ENCODE measurements at regions not wholly inside any gene's neighbourhood (a gene's known extent, or its start where the extent isn't known, plus 50 kb on each side); places are given as distances from the start of the nearest gene placed in this dataset.
"Not testable (repeated sequence)": the region's sequence is repeated elsewhere in the genome, so short reads cannot be mapped to it uniquely, and the experiment has no call there.

GRCh38 chr11:23471878-23472277 lies 611.6 kb upstream of the CCDC179 start:
- no peak for TF ChIP-seq EZH2phosphoT487 (IDR thresholded peaks at IDR 0.05; ENCODE audit: low read depth)
- TF ChIP-seq, protein P1, sequence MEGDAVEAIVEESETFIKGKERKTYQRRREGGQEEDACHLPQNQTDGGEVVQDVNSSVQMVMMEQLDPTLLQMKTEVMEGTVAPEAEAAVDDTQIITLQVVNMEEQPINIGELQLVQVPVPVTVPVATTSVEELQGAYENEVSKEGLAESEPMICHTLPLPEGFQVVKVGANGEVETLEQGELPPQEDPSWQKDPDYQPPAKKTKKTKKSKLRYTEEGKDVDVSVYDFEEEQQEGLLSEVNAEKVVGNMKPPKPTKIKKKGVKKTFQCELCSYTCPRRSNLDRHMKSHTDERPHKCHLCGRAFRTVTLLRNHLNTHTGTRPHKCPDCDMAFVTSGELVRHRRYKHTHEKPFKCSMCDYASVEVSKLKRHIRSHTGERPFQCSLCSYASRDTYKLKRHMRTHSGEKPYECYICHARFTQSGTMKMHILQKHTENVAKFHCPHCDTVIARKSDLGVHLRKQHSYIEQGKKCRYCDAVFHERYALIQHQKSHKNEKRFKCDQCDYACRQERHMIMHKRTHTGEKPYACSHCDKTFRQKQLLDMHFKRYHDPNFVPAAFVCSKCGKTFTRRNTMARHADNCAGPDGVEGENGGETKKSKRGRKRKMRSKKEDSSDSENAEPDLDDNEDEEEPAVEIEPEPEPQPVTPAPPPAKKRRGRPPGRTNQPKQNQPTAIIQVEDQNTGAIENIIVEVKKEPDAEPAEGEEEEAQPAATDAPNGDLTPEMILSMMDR (IDR thresholded peaks at IDR 0.05; ENCODE audit: low read depth, low read length) = no peak
- H3K4me3 ChIP-seq (ENCODE audit: low read length) = no peak overlapping the region
- H3K27ac ChIP-seq (ENCODE audit: low read length) = no peak overlapping the region
- no peaks in the 10 kb centered on the region for H3K36me3 ChIP-seq (replicated peaks; ENCODE audit: low read depth, low read length)
- no peaks in the 10 kb centered on the region for H4K20me1 ChIP-seq (ENCODE audit: insufficient read depth, low read length)
- H3K27me3 ChIP-seq (ENCODE audit: low read depth, low read length) = no peaks in the 10 kb centered on the region
- H3K4me2 ChIP-seq (ENCODE audit: low read length) = no peak overlapping the region
- H3K4me1 ChIP-seq (ENCODE audit: low read length) = no peaks in the 10 kb centered on the region
- no peaks in the 10 kb centered on the region for H3K9me3 ChIP-seq (ENCODE audit: insufficient read depth, low read length)
- H2AFZ ChIP-seq (ENCODE audit: low read depth, low read length) = no peak overlapping the region
- no peaks in the 10 kb centered on the region for H3K79me2 ChIP-seq (ENCODE audit: low read length)
- no peak overlapping the region for H3K9ac ChIP-seq (ENCODE audit: low read length)

DNA sequence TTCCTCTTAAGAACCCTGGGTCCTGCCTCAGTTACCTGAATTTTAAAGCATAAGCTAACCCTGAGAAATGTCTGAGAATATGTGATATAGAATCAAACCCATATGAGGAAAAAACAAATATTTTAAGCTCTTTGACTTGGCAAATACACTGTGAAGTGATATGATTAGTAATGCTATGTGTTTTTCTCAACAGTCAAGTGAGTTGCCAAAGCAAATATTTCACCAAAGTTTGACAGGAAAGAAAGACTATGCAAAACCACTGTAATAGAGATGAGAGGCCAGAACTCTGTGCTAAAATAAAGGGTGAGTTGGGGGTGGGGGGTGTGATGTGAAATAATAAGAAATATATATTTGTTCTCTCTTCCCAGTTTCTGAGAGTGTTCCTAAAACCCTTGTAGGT lies 613.5 kb upstream of the CCDC179 start:
- Histone ChIP-seq H3K4me2 (ENCODE audit: low read length) (no peak overlapping the region), H3K9ac (ENCODE audit: low read length) (no peak overlapping the region), H3K79me2 (ENCODE audit: low read length) (no peaks in the 10 kb centered on the region), H2AFZ (ENCODE audit: low read depth, low read length) (no peak overlapping the region), H3K4me1 (ENCODE audit: low read length) (no peaks in the 10 kb centered on the region), H3K36me3 (replicated peaks; ENCODE audit: low read depth, low read length) (no peaks in the 10 kb centered on the region), H4K20me1 (ENCODE audit: insufficient read depth, low read length) (no peaks in the 10 kb centered on the region), H3K4me3 (ENCODE audit: low read length) (no peak overlapping the region), H3K27ac (ENCODE audit: low read length) (no peak overlapping the region), H3K27me3 (ENCODE audit: low read depth, low read length) (no peaks in the 10 kb centered on the region), H3K9me3 (ENCODE audit: insufficient read depth, low read length) (no peaks in the 10 kb centered on the region)
- TF ChIP-seq, protein P1 (IDR thresholded peaks at IDR 0.05; ENCODE audit: low read depth, low read length) = no peak

- no peak overlapping the region for H2AFZ ChIP-seq (ENCODE audit: low read depth, low read length)
- TF ChIP-seq, protein P1 (IDR thresholded peaks at IDR 0.05; ENCODE audit: low read depth, low read length) = no peak
- TF ChIP-seq EZH2phosphoT487 (IDR thresholded peaks at IDR 0.05; ENCODE audit: low read depth) = no peak
- no peak overlapping the region for H3K27ac ChIP-seq (ENCODE audit: low read length)
- no peaks in the 10 kb centered on the region for H3K79me2 ChIP-seq (ENCODE audit: low read length)
- H3K4me2 ChIP-seq (ENCODE audit: low read length) = no peak overlapping the region
- H3K9me3 ChIP-seq (ENCODE audit: insufficient read depth, low read length) = no peaks in the 10 kb centered on the region
- H4K20me1 ChIP-seq (ENCODE audit: insufficient read depth, low read length) = no peaks in the 10 kb centered on the region
- H3K36me3 ChIP-seq (replicated peaks; ENCODE audit: low read depth, low read length) = no peaks in the 10 kb centered on the region
- no peak overlapping the region for H3K9ac ChIP-seq (ENCODE audit: low read length)
- no peaks in the 10 kb centered on the region for H3K4me1 ChIP-seq (ENCODE audit: low read length)
- no peaks in the 10 kb centered on the region for H3K27me3 ChIP-seq (ENCODE audit: low read depth, low read length)
- H3K4me3 ChIP-seq (ENCODE audit: low read length) = no peak overlapping the region
Observed at GRCh38 chr11:23480736-23481135, 620.5 kb upstream of the CCDC179 start.

DNA sequence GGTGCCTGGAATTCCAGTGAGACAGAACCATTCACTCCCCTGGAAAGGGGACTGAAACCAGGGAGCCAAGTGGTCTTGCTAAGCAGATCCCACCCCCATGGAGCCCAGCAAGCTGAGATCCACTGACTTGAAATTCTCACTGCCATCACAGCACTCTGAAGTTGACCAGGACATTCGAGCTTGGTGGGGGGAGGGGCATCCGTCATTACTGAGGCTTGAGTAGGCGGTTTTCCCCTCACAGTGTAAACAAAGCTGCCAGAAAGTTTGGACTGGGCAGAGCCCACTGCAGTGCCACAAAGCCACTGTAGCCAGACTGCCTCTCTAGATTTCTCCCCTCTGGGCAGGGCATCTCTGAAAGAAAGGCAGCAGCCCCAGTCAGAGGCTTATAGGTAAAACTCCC lies 623.9 kb upstream of the CCDC179 start:
- H4K20me1 ChIP-seq (ENCODE audit: insufficient read depth, low read length); H3K4me2 ChIP-seq (ENCODE audit: low read length); H3K79me2 ChIP-seq (ENCODE audit: low read length); H3K27ac ChIP-seq (ENCODE audit: low read length); H3K27me3 ChIP-seq (ENCODE audit: low read depth, low read length); H3K36me3 ChIP-seq (replicated peaks; ENCODE audit: low read depth, low read length); H3K9ac ChIP-seq (ENCODE audit: low read length); H3K4me1 ChIP-seq (ENCODE audit: low read length); H3K4me3 ChIP-seq (ENCODE audit: low read length); H3K9me3 ChIP-seq (ENCODE audit: insufficient read depth, low read length); H2AFZ ChIP-seq (ENCODE audit: low read depth, low read length): not testable (repeated sequence)

DNA sequence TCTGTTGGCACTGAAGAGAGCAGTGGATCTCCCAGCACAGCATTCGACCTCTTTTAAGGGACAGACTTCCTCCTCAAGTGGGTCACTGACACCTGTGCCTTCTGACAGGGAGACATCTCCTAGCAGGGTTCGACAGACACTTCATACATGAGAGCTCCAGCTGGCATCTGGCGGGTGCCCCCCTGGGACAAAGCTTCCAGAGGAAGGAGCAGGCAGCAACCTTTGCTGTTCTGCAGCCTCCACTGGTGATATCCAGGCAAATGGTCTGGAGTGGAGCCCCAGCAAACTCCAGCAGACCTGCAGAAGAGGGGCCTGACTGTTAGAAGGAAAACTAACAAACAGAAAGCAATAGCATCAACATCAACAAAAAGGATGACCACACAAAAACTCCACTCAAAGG lies 624.3 kb upstream of the CCDC179 start:
- H3K4me2 ChIP-seq (ENCODE audit: low read length); H3K36me3 ChIP-seq (replicated peaks; ENCODE audit: low read depth, low read length); H3K79me2 ChIP-seq (ENCODE audit: low read length); H3K27me3 ChIP-seq (ENCODE audit: low read depth, low read length); H3K9me3 ChIP-seq (ENCODE audit: insufficient read depth, low read length); H3K9ac ChIP-seq (ENCODE audit: low read length); H3K4me3 ChIP-seq (ENCODE audit: low read length); H4K20me1 ChIP-seq (ENCODE audit: insufficient read depth, low read length); H2AFZ ChIP-seq (ENCODE audit: low read depth, low read length); H3K4me1 ChIP-seq (ENCODE audit: low read length); H3K27ac ChIP-seq (ENCODE audit: low read length): not testable (repeated sequence)
